ENCODE measurements at regions not wholly inside any gene's neighbourhood (a gene's known extent, or its start where the extent isn't known, plus 50 kb on each side); places are given as distances from the start of the nearest gene placed in this dataset.

GRCh38 chr12:126509572-126509971 lies 1444.3 kb downstream of the AACS start:
- ChIA-PET POLR2A (ENCODE audit: low non-redundant PET) (no interaction called here), CTCF (no interaction called here)
- H3K27ac ChIP-seq, result no peak overlapping the region
- no peak for TF ChIP-seq CTCF (conservative IDR thresholded peaks at IDR 0.05; ENCODE audit: low read depth)
- no peak for DNase-seq (ENCODE audit: low spot score)

GRCh38 chr12:126510630-126511029 lies 1445.4 kb downstream of the AACS start:
- no peak for DNase-seq (ENCODE audit: low spot score)
- ChIA-PET POLR2A (ENCODE audit: low non-redundant PET) (no interaction called here), CTCF (no interaction called here)
- H3K27ac ChIP-seq, result no peak overlapping the region
- TF ChIP-seq CTCF (conservative IDR thresholded peaks at IDR 0.05; ENCODE audit: low read depth), result no peak

GRCh38 chr12:126512916-126513913 lies 1448.0 kb downstream of the AACS start:
- no peak for TF ChIP-seq CTCF (conservative IDR thresholded peaks at IDR 0.05; ENCODE audit: low read depth)
- no peak for DNase-seq (ENCODE audit: low spot score)
- POLR2A ChIA-PET (ENCODE audit: low non-redundant PET), result no interaction called here
- no peak overlapping the region for H3K27ac ChIP-seq
- CTCF ChIA-PET, result no interaction called here

GRCh38 chr12:126518596-126519200 lies 1453.5 kb downstream of the AACS start:
- TF ChIP-seq CTCF (conservative IDR thresholded peaks at IDR 0.05; ENCODE audit: low read depth), result no peak
- DNase-seq (ENCODE audit: low spot score), result no peak
- ChIA-PET POLR2A (ENCODE audit: low non-redundant PET) (no interaction called here), CTCF (no interaction called here)
- H3K27ac ChIP-seq, result no peak overlapping the region

- no peak for DNase-seq (ENCODE audit: low spot score)
- CTCF ChIA-PET, result no interaction called here
- POLR2A ChIA-PET (ENCODE audit: low non-redundant PET), result no interaction called here
- no peak overlapping the region for H3K27ac ChIP-seq
- TF ChIP-seq CTCF (conservative IDR thresholded peaks at IDR 0.05; ENCODE audit: low read depth), result no peak
Measured at GRCh38 chr12:126519833-126520232, 1454.6 kb downstream of the AACS start.

- DNase-seq (ENCODE audit: low spot score), result no peak
- no peak overlapping the region for H3K27ac ChIP-seq
- POLR2A ChIA-PET (ENCODE audit: low non-redundant PET), result no interaction called here
- TF ChIP-seq CTCF (conservative IDR thresholded peaks at IDR 0.05; ENCODE audit: low read depth), result no peak
- CTCF ChIA-PET, result no interaction called here
Measured at GRCh38 chr12:126523891-126524290, 1458.7 kb downstream of the AACS start.

All from RWPE1 (cell line).